SK-N-SH (cell line): ENCODE measurements at regions not wholly inside any gene's neighbourhood (a gene's known extent, or its start where the extent isn't known, plus 50 kb on each side); places are given as distances from the start of the nearest gene placed in this dataset.

ENCODE experiments used
- CTCF ChIP-seq: fragments of 200-600 bp; sonication (generic); IDR thresholded peaks from 2 replicates; pipeline ENCODE4 v1.6.1; 2017; ENCODE audit warnings: antibody characterized with exemption, mild to moderate bottlenecking, moderate library complexity
- JUND ChIP-seq: IDR thresholded peaks from 2 replicates; pipeline ENCODE4 v1.4.0; 2012
- NRF1 ChIP-seq: IDR thresholded peaks from 2 replicates; pipeline ENCODE4 v1.6.1; 2012; ENCODE audit warnings: low read depth, mild to moderate bottlenecking, low read length
- PBX3 ChIP-seq: IDR thresholded peaks from 2 replicates; pipeline ENCODE4; 2012
- POLR2AphosphoS5 ChIP-seq: IDR thresholded peaks from 2 replicates; pipeline ENCODE4 v1.6.1; 2012; ENCODE audit warnings: low read depth, low read length
- REST ChIP-seq: IDR thresholded peaks from 2 replicates; pipeline ENCODE4 v1.6.1; 2012; ENCODE audit warnings: mild to moderate bottlenecking, low read depth, low read length, moderate library complexity
- TCF12 ChIP-seq: IDR thresholded peaks from 2 replicates; pipeline ENCODE4 v1.4.0; 2012

GRCh38 chr12:126400831-126401230 lies 1335.6 kb downstream of the AACS start:
- TF ChIP-seq CTCF (no peak), TCF12 (no peak), POLR2AphosphoS5 (no peak), REST (no peak), JUND (no peak), PBX3 (no peak), NRF1 (no peak)
